Karpas-422 (cell line): ENCODE measurements at regions not wholly inside any gene's neighbourhood (a gene's known extent, or its start where the extent isn't known, plus 50 kb on each side); places are given as distances from the start of the nearest gene placed in this dataset.

ENCODE experiments used
- DNase-seq: peaks from one replicate; pipeline ENCODE4 v3.0.0-alpha.2; 2015
- H2AFZ ChIP-seq: fragments of 200-600 bp; sonication (generic); 2 replicates; pipeline ENCODE4 v1.6.1; 2014; ENCODE audit warnings: antibody characterized with exemption, low read length, mixed read lengths
- H3K27ac ChIP-seq: fragments of 200-600 bp; sonication (generic); 2 replicates; pipeline ENCODE4 v1.5.1; 2014; ENCODE audit warnings: mild to moderate bottlenecking, low read length, moderate library complexity
- H3K27me3 ChIP-seq: fragments of 200-600 bp; sonication (generic); 2 replicates; pipeline ENCODE4 v1.6.1; 2014; ENCODE audit warnings: low read length, mixed read lengths
- H3K36me3 ChIP-seq: fragments of 200-600 bp; sonication (generic); 2 replicates; pipeline ENCODE4 v1.6.1; 2014; ENCODE audit warnings: low read length, mixed read lengths; ENCODE audit not compliant: insufficient read depth
- H3K4me1 ChIP-seq: fragments of 200-600 bp; sonication (generic); 2 replicates; pipeline ENCODE4 v1.6.1; 2014; ENCODE audit warnings: mild to moderate bottlenecking, low read length, mixed read lengths
- H3K4me2 ChIP-seq: fragments of 200-600 bp; sonication (generic); 2 replicates; pipeline ENCODE4 v1.6.1; 2014; ENCODE audit warnings: low read length, low read depth, mild to moderate bottlenecking; ENCODE audit not compliant: poor library complexity, severe bottlenecking
- H3K4me3 ChIP-seq: fragments of 200-600 bp; sonication (generic); 2 replicates; pipeline ENCODE4 v1.5.1; 2014; ENCODE audit warnings: mild to moderate bottlenecking, antibody characterized with exemption, low read length, mixed read lengths
- H3K79me2 ChIP-seq: fragments of 200-600 bp; sonication (generic); 2 replicates; pipeline ENCODE4 v1.6.1; 2014; ENCODE audit warnings: mild to moderate bottlenecking, low read length, mixed read lengths
- H3K9ac ChIP-seq: fragments of 200-600 bp; sonication (generic); 2 replicates; pipeline ENCODE4 v1.6.0; 2014; ENCODE audit warnings: low read length
- H3K9me2 ChIP-seq: fragments of 200-600 bp; sonication (generic), shearing (Covaris generic); replicated peaks from 2 replicates; pipeline ENCODE4 v1.6.0; 2014; ENCODE audit warnings: mild to moderate bottlenecking, low read length, moderate library complexity; ENCODE audit not compliant: insufficient read depth
- H3K9me3 ChIP-seq: fragments of 300-700, 200-600 bp; sonication (generic); 2 replicates; pipeline ENCODE4 v1.6.1; 2014; ENCODE audit warnings: low read length, mixed read lengths
- H4K20me1 ChIP-seq: fragments of 200-600 bp; sonication (generic); 2 replicates; pipeline ENCODE4 v1.6.1; 2014; ENCODE audit warnings: mild to moderate bottlenecking, antibody characterized with exemption, low read length, low read depth; ENCODE audit not compliant: insufficient read depth

DNA sequence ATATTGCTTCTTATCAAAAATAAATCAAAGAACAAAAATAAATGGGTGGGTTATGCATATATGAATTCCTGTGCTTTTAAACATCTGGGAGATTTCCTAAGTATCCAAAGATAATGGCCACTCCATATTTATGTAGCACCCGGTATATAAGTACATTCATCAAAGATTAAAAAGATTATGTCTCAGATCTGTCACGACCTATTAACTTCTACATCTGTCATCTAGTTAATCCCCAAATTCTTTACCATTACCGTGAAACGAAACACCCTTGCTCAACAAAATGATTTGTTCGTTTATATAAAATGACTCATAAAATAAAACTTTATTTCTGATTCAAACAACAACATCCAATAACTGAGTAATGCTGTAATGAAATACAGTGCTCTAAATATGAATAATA, 64.8 kb upstream of the FOXQ1 start:
- no peaks in the 10 kb centered on the region for H3K27me3 ChIP-seq
- H3K79me2 ChIP-seq, result no peaks in the 10 kb centered on the region
- H3K4me1 ChIP-seq, result no peaks in the 10 kb centered on the region
- H3K9me2 ChIP-seq, result no peaks in the 10 kb centered on the region
- H3K4me2 ChIP-seq, result no peak overlapping the region
- H3K36me3 ChIP-seq, result no peaks in the 10 kb centered on the region
- H3K9ac ChIP-seq, result no peak overlapping the region
- H3K4me3 ChIP-seq, result no peak overlapping the region
- no peaks in the 10 kb centered on the region for H3K9me3 ChIP-seq
- no peak overlapping the region for H3K27ac ChIP-seq
- DNase-seq, result no peak
- H2AFZ ChIP-seq, result no peak overlapping the region
- no peaks in the 10 kb centered on the region for H4K20me1 ChIP-seq

GRCh38 chr6:1244941-1245340, 67.0 kb upstream of the FOXQ1 start:
- Histone ChIP-seq H3K79me2 (no peaks in the 10 kb centered on the region), H3K4me2 (no peak overlapping the region), H3K27ac (no peak overlapping the region), H3K4me1 (no peaks in the 10 kb centered on the region), H3K27me3 (no peaks in the 10 kb centered on the region), H3K36me3 (no peaks in the 10 kb centered on the region), H3K9me2 (no peaks in the 10 kb centered on the region), H3K9ac (no peak overlapping the region), H2AFZ (no peak overlapping the region), H3K9me3 (no peaks in the 10 kb centered on the region), H4K20me1 (no peaks in the 10 kb centered on the region), H3K4me3 (no peak overlapping the region)
- no peak for DNase-seq

- Histone ChIP-seq H3K9me2 (no peaks in the 10 kb centered on the region), H3K4me3 (no peak overlapping the region), H3K4me1 (no peaks in the 10 kb centered on the region), H3K9me3 (no peaks in the 10 kb centered on the region), H4K20me1 (no peaks in the 10 kb centered on the region), H3K27me3 (no peaks in the 10 kb centered on the region), H2AFZ (no peak overlapping the region), H3K27ac (no peak overlapping the region), H3K79me2 (no peaks in the 10 kb centered on the region), H3K36me3 (no peaks in the 10 kb centered on the region), H3K4me2 (no peak overlapping the region), H3K9ac (no peak overlapping the region)
- no peak for DNase-seq
Observed at GRCh38 chr6:1244278-1244677, 67.6 kb upstream of the FOXQ1 start.

- no peaks in the 10 kb centered on the region for H3K9me3 ChIP-seq
- no peaks in the 10 kb centered on the region for H3K79me2 ChIP-seq
- H3K4me2 ChIP-seq, result no peak overlapping the region
- no peaks in the 10 kb centered on the region for H3K4me1 ChIP-seq
- H3K36me3 ChIP-seq, result no peaks in the 10 kb centered on the region
- DNase-seq, result no peak
- no peaks in the 10 kb centered on the region for H4K20me1 ChIP-seq
- no peak overlapping the region for H3K27ac ChIP-seq
- H3K27me3 ChIP-seq, result no peaks in the 10 kb centered on the region
- no peak overlapping the region for H3K9ac ChIP-seq
- no peaks in the 10 kb centered on the region for H3K9me2 ChIP-seq
- H3K4me3 ChIP-seq, result no peak overlapping the region
- H2AFZ ChIP-seq, result no peak overlapping the region
Observed at GRCh38 chr6:1242446-1242845, 69.5 kb upstream of the FOXQ1 start.

GRCh38 chr6:1242021-1242420, 69.9 kb upstream of the FOXQ1 start:
- Histone ChIP-seq H4K20me1 (no peaks in the 10 kb centered on the region), H3K9ac (no peak overlapping the region), H3K27me3 (no peaks in the 10 kb centered on the region), H3K9me3 (no peaks in the 10 kb centered on the region), H3K4me1 (no peaks in the 10 kb centered on the region), H3K9me2 (no peaks in the 10 kb centered on the region), H3K27ac (no peak overlapping the region), H3K79me2 (no peaks in the 10 kb centered on the region), H3K4me2 (no peak overlapping the region), H3K4me3 (no peak overlapping the region), H2AFZ (no peak overlapping the region), H3K36me3 (no peaks in the 10 kb centered on the region)
- no peak for DNase-seq

DNA sequence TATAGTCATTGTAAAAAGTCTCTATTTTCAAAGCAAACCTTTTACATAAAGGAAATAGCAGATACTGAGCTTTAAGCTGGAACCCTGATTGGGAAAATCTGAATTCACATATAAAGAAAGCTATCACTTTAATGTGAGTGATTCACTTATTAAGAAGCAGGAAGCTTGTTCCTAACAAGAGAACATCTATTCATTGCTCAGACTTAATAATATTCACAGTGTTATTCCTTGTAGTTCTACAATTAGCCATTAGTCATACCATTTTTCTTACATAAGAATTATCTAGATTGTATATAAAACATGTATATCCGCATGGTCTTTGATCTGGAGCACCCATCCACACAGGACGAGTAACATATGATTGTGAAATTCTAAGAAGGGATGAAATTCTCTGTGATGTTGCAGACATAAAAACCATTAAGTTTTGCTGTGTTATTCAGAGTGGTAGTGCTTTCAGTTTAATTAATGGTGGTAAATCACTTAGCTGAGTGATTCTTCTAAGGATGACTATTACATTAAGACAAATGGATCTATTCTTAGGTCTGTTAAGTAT, 71.1 kb upstream of the FOXQ1 start:
- H3K9me2 ChIP-seq, result no peaks in the 10 kb centered on the region
- no peaks in the 10 kb centered on the region for H3K27me3 ChIP-seq
- no peak overlapping the region for H3K4me3 ChIP-seq
- H3K9ac ChIP-seq, result no peak overlapping the region
- no peak overlapping the region for H2AFZ ChIP-seq
- H3K27ac ChIP-seq, result no peak overlapping the region
- H3K79me2 ChIP-seq, result no peaks in the 10 kb centered on the region
- H3K36me3 ChIP-seq, result no peaks in the 10 kb centered on the region
- no peak overlapping the region for H3K4me2 ChIP-seq
- no peaks in the 10 kb centered on the region for H3K9me3 ChIP-seq
- DNase-seq, result no peak
- no peaks in the 10 kb centered on the region for H3K4me1 ChIP-seq
- no peaks in the 10 kb centered on the region for H4K20me1 ChIP-seq

GRCh38 chr6:1239805-1240204, 72.1 kb upstream of the FOXQ1 start:
- Histone ChIP-seq H3K27ac (no peak overlapping the region), H3K27me3 (no peaks in the 10 kb centered on the region), H3K79me2 (no peaks in the 10 kb centered on the region), H3K4me3 (no peak overlapping the region), H4K20me1 (no peaks in the 10 kb centered on the region), H2AFZ (no peak overlapping the region), H3K36me3 (no peaks in the 10 kb centered on the region), H3K9me2 (no peaks in the 10 kb centered on the region), H3K9me3 (no peaks in the 10 kb centered on the region), H3K4me2 (no peak overlapping the region), H3K4me1 (no peaks in the 10 kb centered on the region), H3K9ac (no peak overlapping the region)
- no peak for DNase-seq

- H3K27ac ChIP-seq, result no peak overlapping the region
- no peaks in the 10 kb centered on the region for H3K4me1 ChIP-seq
- H3K79me2 ChIP-seq, result no peaks in the 10 kb centered on the region
- H3K27me3 ChIP-seq, result no peaks in the 10 kb centered on the region
- H3K9ac ChIP-seq, result no peak overlapping the region
- no peak overlapping the region for H3K4me2 ChIP-seq
- no peaks in the 10 kb centered on the region for H3K9me2 ChIP-seq
- no peak for DNase-seq
- H2AFZ ChIP-seq, result no peak overlapping the region
- no peaks in the 10 kb centered on the region for H3K9me3 ChIP-seq
- H3K36me3 ChIP-seq, result no peaks in the 10 kb centered on the region
- no peak overlapping the region for H3K4me3 ChIP-seq
- no peaks in the 10 kb centered on the region for H4K20me1 ChIP-seq
Observed at GRCh38 chr6:1238040-1238439, 73.9 kb upstream of the FOXQ1 start.

- no peak overlapping the region for H3K27ac ChIP-seq
- no peaks in the 10 kb centered on the region for H3K9me2 ChIP-seq
- H3K27me3 ChIP-seq, result no peaks in the 10 kb centered on the region
- no peak overlapping the region for H3K4me3 ChIP-seq
- no peaks in the 10 kb centered on the region for H4K20me1 ChIP-seq
- no peak for DNase-seq
- H2AFZ ChIP-seq, result no peak overlapping the region
- no peaks in the 10 kb centered on the region for H3K4me1 ChIP-seq
- H3K9me3 ChIP-seq, result no peaks in the 10 kb centered on the region
- H3K9ac ChIP-seq, result no peak overlapping the region
- no peak overlapping the region for H3K4me2 ChIP-seq
- no peaks in the 10 kb centered on the region for H3K79me2 ChIP-seq
- no peaks in the 10 kb centered on the region for H3K36me3 ChIP-seq
Observed at GRCh38 chr6:1237636-1238035, 74.3 kb upstream of the FOXQ1 start.
